ENCODE measurements at regions not wholly inside any gene's neighbourhood (a gene's known extent, or its start where the extent isn't known, plus 50 kb on each side); places are given as distances from the start of the nearest gene placed in this dataset.

DNA sequence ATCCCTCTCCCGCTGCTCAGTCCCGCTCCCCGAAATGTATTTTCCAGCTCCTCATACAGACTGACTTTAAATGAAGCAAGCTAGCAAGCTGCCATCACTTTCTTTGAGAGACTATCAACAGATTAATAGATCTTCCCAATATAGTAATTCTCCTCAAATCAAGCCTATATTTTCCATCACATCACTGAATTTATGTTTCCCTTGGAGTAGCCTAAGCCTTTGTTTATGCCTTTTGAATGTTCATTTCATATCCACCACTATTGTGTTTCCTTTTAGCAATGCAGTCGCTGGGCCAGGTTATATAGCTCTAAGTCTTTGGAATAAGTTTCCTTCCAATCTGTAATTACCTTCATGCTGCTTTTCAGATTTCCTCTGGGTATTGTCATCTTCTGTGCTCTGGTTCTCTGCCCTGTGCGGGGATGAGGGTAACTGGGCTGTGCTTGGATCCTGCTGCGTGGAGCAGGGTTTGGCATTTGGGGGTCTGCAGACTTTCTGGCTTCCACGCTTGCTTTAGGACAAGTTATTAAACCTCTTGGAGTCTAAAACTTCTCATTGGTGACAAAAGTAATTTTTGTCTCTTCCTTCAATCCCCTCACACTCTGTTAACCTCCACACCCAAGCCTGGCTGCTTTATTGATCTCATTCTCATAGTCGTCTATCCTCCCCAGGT is 256.9 kb downstream of the DLEU7 start:
- no peak for DNase-seq

DNA sequence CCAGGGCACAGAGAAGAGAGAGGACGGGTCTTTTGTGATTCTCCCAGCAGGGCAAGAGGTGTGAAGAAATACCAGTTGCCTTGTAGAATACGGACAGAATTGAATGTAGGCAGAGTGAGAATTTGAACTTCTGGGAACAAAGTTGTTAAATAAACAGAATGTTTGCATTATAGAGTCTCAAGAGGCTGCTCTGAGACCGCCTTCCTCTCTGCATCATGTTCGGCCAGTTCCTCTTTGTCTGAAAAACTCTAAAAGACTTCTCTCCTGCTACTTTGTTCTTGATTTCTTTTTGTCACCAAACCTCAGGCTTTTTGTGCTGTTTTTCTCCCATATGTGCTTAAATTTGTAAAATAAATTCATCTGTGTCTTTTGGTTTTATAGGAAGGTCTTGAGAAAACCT is 256.4 kb downstream of the DLEU7 start:
- no peak for DNase-seq

DNA sequence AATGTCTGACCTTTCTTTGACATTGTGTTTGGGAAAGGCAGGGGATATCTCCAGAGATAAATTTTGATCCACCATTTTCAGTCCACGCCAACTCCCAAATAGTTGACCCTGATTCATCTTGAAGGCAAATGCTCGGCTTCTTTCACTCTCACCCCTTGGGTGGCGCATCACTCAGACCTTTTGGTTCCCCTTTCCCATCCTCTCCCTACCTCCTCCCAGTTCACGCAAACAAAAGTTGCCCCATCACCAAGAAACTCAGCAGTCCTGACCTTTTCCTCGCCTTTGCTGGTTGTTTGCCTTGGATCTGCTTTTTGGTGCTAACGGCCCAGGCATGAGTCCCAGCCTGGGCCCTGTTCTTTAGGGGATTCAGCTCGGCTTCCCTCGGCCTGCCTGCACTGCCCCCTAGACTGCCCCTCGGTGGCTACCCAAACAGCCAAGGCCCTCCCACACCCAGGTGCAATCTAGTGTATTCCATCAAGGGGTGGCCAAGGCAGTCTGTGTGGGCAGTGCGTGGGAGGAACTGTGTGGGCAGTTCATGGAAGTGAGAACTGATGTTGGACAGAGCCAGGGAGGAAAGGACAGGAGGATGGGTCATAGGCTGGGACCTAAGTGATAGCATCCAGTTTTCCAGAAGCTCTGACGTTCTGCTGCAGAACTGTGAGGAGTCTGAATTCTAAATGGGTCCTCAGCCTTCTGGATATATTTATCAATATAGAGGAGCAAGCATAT is 255.7 kb downstream of the DLEU7 start:
- no peak for DNase-seq

DNA sequence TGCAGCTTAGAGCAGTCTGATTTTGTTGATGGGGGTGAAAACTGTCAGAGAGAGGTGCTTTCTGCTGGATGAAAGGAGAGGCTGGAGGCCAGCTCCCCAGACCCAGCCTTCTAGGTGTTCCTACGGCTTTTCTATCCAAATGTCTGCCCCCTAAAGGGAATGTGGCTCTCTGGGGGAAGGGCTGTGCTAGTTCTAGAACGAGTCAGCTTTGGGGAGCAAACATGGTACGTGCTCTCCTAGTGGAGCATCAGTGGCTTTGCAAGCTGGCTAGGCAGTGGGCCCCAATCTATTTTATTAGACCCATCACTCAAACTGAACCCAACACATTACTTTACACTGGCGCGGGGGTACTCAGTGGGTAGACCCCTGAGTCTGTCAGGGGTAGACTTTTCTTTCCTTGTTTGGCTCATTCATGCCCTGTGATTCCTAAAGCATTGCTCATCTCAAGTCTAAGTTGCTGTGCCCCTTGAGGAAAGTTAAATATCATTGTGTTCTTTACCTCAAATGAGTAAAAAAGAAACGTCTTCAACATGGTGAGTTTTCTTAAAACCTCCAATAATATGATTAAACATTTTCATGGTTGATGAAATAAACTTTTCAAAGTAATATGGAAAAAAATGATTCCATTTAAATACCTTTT is 254.9 kb downstream of the DLEU7 start:
- DNase-seq = no peak

DNA sequence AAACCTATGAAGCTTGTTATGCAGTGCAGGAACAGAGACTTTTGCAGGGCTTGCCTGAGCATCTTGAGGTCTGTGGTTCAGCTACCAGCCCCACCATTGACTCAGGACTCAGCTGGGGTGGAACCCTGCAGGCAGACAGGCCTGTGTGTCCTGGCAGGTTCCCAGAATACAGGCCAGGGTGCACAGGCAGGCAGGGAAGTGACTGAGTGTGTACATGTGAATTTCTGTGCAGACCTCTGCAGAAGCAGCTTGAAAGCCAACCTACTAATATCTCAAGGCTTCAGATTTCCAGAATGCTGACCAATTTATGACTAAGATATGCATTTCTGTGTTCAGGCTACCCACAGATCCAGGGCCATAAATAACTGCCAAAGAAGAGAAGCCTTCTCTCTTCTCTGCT is 254.4 kb downstream of the DLEU7 start:
- no peak for DNase-seq

DNA sequence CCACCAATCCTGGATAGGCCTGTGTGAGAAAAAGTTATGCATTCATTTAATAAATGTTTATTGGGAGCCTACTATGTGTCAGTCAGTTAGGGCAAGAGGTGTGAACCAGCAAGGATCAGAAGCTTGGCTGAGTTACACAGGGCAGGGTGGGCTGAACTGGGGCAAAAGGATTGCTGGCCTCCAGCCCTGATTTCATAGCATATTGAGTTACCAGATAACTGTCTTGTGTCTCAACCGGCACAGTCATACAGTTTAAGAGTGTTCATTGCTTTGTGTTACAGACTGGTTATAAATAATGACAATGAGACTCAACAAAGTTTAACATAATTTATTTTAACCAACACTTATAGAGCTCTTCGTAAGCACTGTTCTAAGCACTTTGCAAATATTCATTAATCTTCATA is 253.8 kb downstream of the DLEU7 start:
- DNase-seq = no peak

DNA sequence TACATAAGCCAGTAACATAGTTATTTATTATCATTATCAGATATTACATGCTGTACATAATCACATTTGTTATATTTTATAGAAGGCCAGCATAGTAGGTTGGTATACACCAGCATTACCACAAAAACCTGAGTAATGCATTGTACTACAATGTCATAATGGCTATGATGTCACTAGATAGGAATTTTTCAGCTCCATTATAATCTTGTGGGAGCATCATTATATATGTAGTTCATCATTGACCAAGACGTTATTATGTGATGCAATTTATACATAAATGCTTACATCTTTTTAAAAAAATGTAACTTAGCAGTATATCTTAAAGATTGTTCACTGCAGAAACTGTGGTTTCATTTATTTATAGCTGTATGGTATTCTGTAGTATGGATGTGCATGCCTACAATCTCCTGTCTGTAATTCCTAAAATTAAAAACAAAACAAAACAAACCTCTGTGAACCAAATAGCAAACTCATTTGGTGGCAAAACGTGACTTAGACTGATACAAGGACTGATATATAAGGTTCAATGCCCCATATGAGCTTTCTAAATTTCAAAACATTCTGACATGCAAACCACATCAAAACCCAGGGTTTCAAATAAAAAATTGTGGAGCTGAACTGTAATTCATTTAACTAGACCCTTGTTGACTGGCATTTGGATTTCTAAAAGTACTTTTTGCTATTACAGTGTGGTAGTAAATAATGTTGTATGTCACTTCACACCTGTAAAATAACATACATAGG is 250.9 kb downstream of the DLEU7 start:
- no peak for DNase-seq

DNA sequence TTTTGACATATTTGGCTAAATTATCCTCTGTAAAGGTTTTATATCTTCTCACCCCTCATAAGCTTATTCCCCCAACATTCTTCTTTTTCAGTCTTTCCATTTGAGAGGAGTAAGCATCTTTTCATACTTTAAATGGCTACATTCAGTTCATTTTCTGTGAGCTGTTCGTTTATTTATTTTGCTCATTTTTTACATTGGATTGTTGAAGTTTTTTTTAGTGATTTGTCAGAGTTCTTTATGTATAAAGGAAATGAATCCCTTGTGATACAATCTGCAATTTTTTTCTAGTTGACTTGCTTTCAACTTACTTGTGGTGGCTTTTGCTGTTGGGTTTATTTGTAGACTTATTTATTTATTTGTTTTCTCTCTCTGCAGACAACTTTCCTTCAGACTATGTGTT is 250.3 kb downstream of the DLEU7 start:
- no peak for DNase-seq

DNA sequence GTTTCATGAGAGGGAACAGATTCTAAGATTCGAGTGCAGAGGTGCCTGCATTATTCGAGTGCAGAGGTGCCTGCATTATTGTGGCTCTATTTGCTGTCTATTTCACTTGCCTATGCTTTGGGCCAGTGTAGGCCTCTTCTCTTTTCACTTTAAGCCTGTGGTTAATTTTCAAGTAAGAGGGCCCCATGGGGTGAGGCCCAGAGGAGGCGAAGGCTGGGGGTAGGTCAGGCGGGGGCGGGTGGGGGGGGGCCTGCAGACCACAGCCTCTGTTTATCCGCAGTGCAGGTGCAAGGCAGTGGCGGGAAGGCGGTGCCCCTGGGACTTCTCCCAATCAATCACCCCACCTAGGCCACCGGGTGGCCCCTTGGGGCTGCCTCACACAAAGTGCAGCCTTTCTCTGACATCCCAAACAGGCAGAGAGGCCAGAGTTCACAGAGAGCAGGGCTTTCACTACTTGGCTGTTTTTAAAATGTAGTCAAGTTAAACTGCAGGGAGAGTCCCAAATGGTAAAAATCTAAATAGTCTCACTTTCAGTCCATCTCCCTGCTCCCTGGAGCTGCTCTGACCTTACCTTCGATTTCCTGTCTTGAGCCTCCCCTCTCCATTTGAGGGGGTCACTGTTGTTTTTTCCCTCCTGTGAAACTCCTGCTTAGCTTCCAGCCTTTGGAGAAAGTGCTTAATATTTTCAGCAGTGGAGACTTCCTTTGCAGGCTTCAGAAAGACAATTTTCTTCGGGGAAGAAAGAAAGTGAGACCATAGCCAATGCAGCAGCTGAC is 249.0 kb downstream of the DLEU7 start:
- DNase-seq = no peak

DNA sequence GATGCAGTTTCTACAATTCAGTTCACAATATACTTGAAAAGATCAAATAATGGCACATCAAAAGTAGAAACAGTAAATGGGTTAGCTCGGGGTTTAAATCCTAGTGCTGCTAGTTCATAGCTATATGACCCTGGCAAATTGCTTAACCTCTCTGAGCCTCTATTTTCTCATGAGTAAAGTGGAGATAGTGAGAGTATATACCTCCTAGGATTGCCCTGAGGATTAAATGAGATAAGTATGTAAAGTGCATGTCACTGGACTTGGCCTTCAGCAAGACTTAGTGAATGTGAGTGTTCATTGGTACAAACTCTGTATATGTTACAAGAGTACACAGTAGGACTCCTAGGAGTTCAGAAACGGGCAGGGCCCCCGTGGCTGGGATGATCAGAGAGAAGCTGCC is 248.3 kb downstream of the DLEU7 start:
- no peak for DNase-seq

DNA sequence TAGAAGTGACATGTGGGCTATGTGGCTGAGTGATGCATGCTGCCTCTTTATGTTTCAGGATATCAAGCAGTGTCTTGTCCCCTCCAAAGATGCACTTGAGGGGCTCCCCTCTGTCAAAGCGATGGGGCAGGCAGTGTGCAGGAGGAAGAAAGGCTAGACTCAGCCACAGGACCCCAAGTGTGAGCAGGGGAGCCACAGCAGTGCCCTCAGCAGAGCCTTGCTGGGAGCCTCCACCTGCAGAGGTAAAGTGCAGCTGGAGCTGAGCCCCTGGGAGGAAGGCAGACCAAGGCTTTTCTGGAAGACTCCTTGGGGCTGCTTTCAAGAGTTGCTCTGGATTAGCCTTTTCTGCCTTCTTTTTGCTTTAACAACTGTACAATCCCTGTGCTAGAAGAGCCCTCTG is 247.3 kb downstream of the DLEU7 start:
- DNase-seq = no peak

DNA sequence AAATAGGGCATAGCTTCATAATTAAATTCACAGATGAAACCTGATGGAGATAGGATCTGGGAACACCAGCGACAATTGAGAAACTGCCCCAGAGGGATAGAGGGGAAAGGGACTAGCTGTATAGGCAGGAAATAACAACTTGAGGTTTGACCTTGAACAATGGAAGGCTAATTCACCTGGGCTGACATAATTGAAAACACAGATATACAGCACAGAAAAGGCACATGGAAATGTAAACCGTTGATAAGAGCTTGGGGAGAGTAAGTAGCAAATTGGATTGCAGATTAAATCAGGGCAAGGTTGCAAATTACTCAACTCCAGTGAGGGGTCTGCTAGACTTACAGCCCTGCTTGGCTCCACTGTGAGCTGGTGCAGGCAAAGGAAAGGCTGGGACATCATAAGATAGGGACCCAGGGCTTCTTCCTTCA is 246.7 kb downstream of the DLEU7 start:
- DNase-seq = no peak

DNA sequence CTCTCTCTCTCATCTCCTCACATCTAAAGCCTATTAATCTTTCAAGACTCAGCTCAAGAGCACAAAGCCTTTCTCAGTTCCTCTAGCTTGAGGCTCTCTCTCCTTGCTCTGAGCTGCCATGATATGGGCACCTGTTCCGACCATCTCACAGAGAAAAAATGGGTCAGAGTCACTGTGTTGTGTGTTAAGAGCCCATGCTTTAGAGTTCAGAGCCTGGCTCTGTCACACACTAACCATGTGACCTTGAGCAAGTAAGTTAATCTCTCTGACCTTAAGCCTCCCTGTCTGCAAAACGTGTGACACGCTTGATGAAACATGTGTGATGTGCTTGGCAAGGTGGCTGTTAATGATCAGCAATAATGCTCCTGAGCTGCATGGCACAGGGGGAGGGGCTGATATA is 245.2 kb downstream of the DLEU7 start:
- no peak for DNase-seq

DNA sequence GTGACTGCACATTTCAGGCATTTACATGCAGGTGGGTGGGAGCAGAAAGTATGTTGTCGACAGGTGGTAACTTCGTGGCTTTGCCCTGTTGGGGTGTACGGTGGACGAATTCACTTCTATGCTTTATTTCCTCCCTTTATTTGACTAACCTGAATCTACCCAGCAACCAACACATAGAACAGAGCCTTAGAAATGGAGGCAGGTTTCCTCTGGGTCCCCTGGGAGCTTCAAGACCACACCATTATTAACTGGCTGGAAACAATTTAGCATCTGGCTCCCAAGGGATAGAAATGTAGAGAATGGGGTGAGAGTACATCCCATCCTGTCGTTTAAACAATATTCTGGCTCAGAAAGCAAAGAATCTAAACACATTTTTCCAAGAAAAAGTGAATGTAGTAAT is 244.4 kb downstream of the DLEU7 start:
- no peak for DNase-seq

DNA sequence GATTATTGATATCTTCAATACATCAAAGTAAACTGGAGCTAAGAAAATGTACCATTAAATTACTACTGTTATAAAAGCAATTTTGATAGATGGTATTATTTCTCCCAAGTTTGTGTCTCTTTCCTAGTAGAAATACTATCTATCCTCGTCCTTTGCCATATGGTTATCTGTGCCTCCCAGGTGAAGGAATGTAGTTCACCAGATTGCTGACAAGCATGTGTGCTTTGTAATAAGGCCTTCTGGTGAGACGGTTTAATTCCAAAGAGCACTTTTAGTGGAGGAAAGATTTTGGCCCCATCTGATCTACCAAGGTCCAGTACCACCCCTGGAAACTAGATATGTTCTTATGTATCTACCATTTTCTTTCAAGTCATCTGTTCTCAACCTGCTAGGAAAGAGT is 243.6 kb downstream of the DLEU7 start:
- no peak for DNase-seq

DNA sequence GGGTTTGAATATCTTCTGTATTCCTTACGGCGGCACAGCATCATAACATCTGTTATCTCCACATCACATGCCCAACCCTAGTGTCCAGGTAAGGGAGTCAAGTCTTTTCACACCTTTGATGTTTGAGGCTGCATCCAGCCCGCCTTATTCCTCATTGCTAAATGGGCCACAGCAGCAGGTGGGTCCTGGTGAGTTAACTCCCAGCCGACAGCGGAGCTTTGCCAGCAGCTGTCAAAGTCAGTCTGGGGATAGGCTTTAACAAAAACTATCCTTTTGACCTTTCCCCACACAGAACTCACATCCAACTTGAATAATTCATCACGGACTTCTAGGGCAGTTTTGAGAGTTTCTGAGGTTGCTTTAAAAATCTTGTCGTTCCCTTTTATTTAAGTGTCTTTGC is 235.1 kb downstream of the DLEU7 start:
- no peak for DNase-seq

DNA sequence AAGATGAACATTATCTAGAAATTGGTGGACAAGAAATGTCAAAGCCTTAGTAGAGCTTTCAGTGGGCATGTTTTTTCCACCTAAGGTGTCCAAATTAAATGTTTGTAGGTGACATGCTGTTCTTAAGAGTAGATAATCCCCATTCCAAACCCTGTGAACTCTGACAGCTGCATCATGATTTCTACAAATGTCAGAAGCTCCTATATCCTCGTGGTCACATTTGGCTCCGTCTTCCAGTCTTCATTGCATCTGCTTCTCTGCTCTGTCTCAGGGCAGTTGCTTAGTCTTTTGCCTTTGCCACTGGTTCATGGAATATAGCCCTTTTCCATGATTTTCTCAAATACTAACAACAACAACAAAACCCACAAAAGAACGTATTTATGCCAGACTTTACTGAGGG is 234.5 kb downstream of the DLEU7 start:
- DNase-seq = no peak

DNA sequence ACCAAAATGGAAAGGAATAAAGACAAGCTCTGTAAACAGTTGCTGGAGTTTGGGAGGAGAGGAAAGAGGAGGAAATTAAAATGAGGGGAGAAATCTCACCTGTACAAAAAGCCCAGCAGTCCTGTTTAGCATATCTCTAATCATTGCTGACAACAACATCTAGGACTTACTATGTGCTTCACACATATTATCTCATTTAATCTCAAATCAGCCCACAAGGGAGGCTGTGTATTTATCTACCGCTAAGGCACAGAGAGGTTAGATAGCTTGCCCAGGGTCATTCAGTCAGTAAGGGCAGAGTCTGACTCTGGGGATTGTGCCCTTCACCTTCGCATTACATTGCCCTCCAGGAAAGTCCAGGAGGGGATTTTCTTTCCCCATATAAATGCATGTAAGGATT is 233.3 kb downstream of the DLEU7 start:
- no peak for DNase-seq

DNA sequence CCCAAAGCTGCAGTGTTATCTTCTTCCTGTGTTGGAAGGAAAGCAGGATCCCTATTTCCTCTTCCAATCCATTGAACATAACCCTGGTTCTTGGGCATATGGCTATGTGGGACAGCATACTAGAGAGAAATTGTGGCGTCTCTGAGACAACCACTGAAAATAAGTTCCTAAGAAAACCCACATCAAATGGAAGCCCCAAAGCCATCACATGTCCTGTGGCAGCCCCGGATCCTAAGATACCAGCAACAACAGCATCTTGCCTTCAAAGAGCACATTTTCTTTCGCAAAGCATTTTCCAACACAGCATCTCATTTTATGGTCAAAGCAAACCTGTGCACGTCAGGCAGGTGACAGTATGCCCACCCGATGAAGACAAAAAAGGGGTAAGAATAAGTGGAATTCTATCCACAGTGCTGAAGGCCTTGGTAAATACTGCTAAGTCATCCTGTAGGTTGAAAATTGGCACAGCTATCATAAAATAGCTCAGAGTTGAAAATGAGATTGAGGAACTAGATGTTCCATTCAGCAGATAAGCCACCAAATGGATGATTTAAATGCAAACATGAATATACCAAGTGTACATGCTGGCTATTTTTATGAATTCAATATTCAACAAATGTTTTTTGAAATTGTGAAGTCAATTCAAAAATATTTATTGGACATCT is 232.2 kb downstream of the DLEU7 start:
- no peak for DNase-seq

DNA sequence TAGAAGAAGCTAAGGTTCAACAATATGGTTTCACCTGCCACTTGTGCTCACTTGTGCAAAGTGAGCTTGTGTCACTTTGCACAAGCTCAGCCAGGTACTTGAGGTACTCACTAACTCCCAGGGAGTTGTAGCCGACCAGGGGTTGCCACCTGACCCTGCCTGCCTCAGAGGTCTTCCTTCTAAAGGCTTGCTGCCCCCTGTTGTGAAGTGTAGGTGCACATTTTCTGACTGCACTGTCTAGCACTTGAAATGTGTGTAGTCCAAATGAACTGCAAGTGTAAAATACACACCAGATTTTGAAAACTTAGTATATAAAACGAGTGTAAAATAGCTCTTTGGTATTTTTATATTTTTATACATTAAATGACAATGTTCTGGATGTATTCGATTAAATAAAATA is 230.8 kb downstream of the DLEU7 start:
- no peak for DNase-seq

DNA sequence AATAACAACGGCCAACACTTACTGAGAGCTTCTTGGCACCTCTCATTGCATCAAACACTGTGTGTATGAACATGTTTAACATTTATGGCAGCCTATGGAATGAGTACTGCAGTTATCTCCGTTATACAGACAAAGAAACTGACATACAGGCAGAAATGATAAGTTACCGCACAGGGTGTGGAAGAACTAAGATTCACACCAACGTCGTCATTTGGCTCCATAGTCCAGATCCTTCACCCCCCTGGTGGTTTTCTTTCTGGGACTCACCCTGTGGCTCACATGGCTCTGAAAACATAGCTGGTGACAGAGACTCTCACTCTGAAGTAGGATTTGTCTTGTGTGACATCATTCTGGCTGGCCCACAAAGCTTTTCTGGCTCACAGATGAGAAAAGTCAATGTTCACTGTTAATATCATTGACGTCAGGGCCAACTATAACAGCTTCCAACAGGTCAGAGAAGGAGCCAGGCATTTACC is 230.1 kb downstream of the DLEU7 start:
- no peak for DNase-seq

DNA sequence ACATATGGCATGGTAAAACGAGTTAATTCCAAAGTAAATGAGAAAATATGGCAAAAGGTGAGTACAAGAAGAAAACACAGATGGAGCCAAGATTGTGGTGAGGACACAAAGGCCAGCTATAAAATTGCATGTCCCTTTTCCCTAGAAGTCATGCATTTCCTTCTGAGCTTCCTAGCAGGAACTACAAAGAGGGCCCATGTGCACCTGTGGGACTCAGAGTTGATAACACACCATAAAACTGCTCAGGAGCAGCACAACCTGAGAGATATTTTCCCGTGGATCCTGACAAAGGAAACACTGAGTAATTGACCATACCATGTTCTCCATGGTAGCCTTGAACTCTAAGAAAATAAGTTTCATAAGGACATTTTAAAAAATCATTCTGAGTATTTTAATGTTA is 228.3 kb downstream of the DLEU7 start:
- DNase-seq = no peak
